GM13977 (cell line): ENCODE measurements at regions not wholly inside any gene's neighbourhood (a gene's known extent, or its start where the extent isn't known, plus 50 kb on each side); places are given as distances from the start of the nearest gene placed in this dataset.

Experiments used
- DNase-seq: peaks from one replicate; pipeline ENCODE4 v3.0.0; 2012; ENCODE audit warnings: low spot score
- CTCF ChIP-seq: IDR thresholded peaks from 2 replicates; pipeline ENCODE4 v1.5.1; 2012; ENCODE audit warnings: mild to moderate bottlenecking, control low read depth; ENCODE audit not compliant: insufficient read depth; ENCODE audit errors: extremely low read depth, missing control alignments
- in situ Hi-C: fragments of 300-500 bp; cut with MboI; formaldehyde crosslinking; loops from one replicate; pipeline ENCODE4 v1.12.0; 2022; ENCODE audit warnings: low sequenced_read_pairs, low pct_unique_long_range_greater_than_20kb, mixed read lengths, inconsistent platforms; ENCODE audit not compliant: unreplicated experiment

- TF ChIP-seq CTCF = no peak
- in situ Hi-C loops = no loop called here
- peak; percentile 28 for DNase-seq
These were observed 133.1 kb upstream of the NUDT4 start for GRCh38 chr12:93244514-93245077.

DNA sequence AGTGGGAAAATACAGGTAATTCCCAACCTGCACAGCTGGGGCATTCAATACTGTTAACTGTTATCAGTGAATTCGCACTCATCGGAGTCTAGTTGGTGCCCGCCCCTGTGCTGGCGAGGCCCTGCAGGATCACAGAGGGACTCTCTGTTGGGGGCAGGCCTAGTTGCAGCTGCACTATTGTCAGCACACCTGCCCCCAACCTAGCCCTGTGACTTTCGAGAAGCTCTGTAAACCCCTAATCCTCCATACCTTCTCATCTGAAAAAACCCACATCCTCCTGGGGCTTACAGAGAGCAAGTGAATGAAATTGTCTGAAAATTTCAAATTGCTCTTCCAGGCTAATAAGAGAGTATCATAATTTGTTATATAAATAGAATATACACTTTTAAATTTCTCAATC, 132.2 kb upstream of the NUDT4 start:
- peak; percentile 55 for DNase-seq
- in situ Hi-C loops = no loop called here
- TF ChIP-seq CTCF = no peak

GRCh38 chr12:93247313-93247991, 130.3 kb upstream of the NUDT4 start:
- no peak for DNase-seq

GRCh38 chr12:93252221-93252620, 125.5 kb upstream of the NUDT4 start:
- TF ChIP-seq CTCF = no peak
- in situ Hi-C loops = no loop called here
- no peak for DNase-seq

More at GRCh38 chr12:93247313-93247991, 130.3 kb upstream of the NUDT4 start:
- no peak for TF ChIP-seq CTCF
- in situ Hi-C loops = no loop called here

- DNase-seq = no peak
- in situ Hi-C loops = no loop called here
- TF ChIP-seq CTCF = no peak
These were observed 122.8 kb upstream of the NUDT4 start for GRCh38 chr12:93254911-93255310.

DNA sequence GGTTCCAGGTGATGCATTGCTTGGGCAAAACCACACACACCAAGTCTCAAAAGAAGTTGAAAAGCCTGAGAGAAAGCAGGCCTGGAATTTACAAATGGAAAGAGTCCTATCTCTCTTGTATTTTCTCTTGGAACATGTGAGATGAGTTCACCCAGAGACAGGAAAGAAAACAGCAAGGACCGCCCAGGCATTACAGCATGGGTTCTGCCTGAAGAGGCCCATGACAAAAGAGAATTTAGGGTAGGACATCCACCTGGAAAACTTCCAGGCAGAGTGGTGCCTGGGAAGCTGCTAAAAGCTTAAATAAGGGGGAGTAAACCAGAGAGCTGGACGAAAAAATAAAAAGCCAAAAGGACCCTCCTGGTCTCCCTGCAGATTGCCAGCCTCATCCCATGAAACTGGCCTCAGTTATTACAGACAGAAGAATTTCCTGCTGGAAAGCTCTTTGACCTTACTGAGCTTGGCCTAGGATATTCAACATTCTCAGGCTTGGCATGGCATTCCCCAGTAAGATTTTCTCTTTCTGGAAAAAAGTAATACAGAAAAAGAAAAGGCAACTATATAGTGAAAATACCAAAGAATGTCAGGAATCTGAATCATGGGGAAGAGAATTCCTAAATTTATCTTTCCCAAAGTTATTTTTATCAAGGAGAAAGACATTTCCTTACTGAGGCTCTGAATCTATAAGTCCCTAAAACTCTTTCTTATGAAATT, 121.3 kb upstream of the NUDT4 start:
- in situ Hi-C loops = no loop called here
- no peak for TF ChIP-seq CTCF
- no peak for DNase-seq
